GM20000 (cell line): ENCODE measurements at regions not wholly inside any gene's neighbourhood (a gene's known extent, or its start where the extent isn't known, plus 50 kb on each side); places are given as distances from the start of the nearest gene placed in this dataset.

Experiments
- DNase-seq: peaks from one replicate; pipeline ENCODE4 v3.0.0; 2012; ENCODE audit warnings: low spot score
- TF ChIP-seq, protein P1 (sequence below): IDR thresholded peaks from 2 replicates; pipeline ENCODE4 v1.5.1; 2012; ENCODE audit warnings: mild to moderate bottlenecking, control low read depth; ENCODE audit errors: extremely low read depth, missing control alignments

DNA sequence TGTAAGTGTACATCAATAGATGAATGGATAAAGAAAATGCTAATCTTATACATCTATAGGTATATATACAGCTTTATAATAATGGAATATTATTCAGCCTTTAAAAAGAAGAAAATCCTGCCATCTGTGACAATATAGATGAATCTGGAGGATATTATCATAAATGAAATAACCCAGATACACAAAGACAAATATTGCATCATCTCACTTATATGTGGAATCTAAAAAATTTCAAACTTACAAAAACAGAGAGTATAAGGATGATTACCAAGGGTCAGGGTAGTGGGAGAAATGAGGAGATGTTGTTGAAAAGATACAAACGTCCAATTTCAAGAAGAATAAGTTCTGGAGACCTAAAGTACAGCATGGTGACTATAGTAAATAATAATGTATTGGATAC, 85.4 kb upstream of the AGTR1 start:
- TF ChIP-seq, protein P1, sequence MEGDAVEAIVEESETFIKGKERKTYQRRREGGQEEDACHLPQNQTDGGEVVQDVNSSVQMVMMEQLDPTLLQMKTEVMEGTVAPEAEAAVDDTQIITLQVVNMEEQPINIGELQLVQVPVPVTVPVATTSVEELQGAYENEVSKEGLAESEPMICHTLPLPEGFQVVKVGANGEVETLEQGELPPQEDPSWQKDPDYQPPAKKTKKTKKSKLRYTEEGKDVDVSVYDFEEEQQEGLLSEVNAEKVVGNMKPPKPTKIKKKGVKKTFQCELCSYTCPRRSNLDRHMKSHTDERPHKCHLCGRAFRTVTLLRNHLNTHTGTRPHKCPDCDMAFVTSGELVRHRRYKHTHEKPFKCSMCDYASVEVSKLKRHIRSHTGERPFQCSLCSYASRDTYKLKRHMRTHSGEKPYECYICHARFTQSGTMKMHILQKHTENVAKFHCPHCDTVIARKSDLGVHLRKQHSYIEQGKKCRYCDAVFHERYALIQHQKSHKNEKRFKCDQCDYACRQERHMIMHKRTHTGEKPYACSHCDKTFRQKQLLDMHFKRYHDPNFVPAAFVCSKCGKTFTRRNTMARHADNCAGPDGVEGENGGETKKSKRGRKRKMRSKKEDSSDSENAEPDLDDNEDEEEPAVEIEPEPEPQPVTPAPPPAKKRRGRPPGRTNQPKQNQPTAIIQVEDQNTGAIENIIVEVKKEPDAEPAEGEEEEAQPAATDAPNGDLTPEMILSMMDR = no peak
- no peak for DNase-seq

GRCh38 chr3:148615382-148615781, 82.3 kb upstream of the AGTR1 start:
- DNase-seq = no peak
- TF ChIP-seq, protein P1 = no peak

DNA sequence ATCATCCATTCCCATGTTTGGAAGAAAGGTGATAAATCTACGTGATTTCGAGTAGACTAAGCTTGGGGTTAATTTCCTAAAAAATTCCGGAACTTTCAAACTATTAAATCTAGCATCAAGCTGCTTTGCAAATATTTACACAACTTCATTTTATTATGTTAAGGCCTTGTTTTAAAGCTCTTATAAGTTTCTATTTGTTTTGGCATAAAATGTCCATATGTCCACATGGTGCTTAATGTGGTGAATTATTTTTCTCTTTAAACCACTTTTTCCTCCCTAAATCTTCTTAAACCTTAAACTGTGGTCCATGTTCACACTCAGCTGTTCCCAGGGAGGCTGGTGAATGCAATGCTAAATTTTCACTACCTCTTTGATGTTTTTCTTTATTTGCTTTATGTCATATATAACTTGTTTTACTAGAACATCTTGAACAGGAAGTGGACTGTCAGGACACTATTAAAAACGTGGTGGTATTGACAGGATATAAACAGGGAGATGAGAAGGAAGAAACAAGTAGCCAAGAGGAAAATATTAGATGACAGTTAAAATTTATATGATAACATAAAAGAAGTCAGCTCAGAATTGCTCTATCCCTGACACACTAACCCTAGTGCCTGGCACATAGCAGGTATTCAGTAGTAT, 72.5 kb upstream of the AGTR1 start:
- no peak for DNase-seq
- TF ChIP-seq, protein P1 = no peak

DNA sequence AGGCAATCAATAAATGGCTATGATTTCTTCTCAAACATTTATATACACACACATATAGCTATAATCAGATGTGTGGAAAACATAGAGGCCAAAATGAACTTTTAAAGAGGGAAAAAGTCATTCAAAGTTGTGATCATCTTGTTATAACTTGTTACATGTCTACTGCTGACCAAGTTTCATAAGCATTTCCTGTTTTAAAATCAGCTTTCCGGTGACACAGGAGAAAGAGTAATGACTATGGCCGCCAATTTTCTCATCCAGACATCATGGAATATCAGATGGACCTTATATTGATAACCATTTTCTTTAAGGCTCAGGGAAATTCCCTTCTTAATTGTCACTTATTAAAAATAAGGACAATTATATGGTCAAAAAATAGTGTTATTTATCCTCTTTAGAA, 71.7 kb upstream of the AGTR1 start:
- TF ChIP-seq, protein P1 = no peak
- DNase-seq = no peak

DNA sequence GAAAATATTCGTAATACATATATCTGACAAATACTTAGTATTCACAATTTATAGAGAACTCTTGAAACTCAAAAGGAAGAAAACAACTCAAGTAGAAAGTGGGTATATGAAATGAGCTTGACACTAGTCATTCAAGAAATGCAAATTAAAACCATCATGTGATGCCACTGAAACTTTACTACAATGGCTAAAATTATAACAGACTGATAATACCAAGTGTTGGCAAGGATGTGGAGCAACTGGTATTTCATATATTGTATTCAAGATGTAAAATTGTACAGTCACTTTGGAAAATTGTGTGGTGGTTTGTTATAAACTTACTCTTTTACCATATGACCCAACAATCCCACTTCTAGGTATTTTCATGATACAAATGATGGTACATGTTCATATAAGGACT, 68.7 kb upstream of the AGTR1 start:
- TF ChIP-seq, protein P1 = no peak
- no peak for DNase-seq

DNA sequence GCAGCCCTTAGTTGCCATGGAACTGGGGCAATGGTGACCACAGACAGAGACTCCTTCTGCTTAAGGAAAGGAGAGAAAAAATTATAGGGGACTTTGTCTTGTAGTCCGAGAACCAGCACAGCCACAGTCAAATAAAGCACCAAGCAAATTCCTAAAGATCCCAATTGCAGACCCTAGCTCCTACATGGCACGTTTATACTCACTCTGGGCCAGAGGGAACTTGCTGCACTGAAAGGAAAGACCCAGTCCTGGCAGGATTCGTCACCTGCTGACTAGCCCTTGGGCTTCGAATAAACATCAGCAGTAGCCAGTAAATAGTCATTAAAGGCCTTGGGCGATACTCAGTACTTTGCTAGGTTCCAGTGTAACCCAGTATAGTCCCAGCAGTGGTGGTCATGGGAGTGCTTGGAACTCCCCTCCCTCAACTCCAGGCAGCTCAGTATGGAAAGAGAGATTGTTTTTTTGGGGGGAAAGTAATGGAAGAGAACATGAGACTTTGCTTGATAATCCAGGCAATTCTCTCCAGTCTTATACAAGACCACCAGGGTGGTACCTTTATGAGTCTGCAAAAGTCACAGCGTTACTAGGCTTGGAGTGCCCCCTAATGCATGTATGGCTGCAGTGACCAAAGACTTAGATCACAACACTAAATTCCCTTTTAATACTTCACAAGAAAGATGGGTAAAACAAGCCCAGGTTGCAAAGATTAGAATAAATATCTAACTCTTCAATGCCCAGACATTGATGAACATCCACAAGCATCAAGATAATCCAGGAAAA, 66.4 kb upstream of the AGTR1 start:
- no peak for DNase-seq

DNA sequence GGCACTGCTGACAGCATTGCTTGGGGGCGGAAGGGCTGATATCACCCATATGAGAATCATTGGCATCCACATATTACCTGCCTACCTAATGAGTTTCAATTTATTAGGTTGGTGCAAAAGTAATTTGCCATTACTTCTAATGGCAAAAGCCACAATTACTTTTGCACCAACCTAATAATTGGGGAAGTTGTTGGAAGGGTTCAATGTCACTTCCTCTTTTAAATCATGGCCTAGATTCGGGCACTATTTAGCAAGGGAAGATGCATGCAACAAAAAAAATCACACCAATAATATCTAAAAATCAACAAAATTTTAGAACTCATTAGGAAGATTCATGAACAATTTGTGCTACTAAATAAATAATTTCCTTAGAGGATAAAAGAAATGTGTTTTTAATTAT, 56.0 kb upstream of the AGTR1 start:
- TF ChIP-seq, protein P1 = no peak
- no peak for DNase-seq

More for the DNA sequence above, 66.4 kb upstream of the AGTR1 start:
- TF ChIP-seq, protein P1 = no peak
